Body of pancreas (tissue), 4 donors: ENCODE measurements at regions not wholly inside any gene's neighbourhood (a gene's known extent, or its start where the extent isn't known, plus 50 kb on each side); places are given as distances from the start of the nearest gene placed in this dataset.

Experiments used
- CTCF ChIP-seq, 7 experiments: fragments of 450-650 bp in 4 of 7; fragments of 200-600 bp in 3 of 7; sonication (generic) in 3 of 7; IDR thresholded peaks; one replicate each; pipeline ENCODE4 v1.5.1; 2016 to 2019; ENCODE audit warnings: antibody characterized with exemption in 7 of 7
- POLR2A ChIP-seq, 3 donors: fragments of 450-650 bp; IDR thresholded peaks; one replicate each; pipeline ENCODE4 v1.6.1; 2016; ENCODE audit warnings: antibody characterized with exemption in 3 of 3, mild to moderate bottlenecking in 2 of 3

GRCh38 chrX:40333344-40333743 lies 235.6 kb upstream of the BCOR start:
- TF ChIP-seq CTCF (IDR thresholded peaks at IDR 0.05) (no peak), POLR2A (IDR thresholded peaks at IDR 0.05) (no peak)
